Activated CD8-positive, alpha-beta memory T cell treated with anti-CD3 and anti-CD28 coated beads, Interleukin-2, amount 50 U/mL, for 1 hour (primary cell): ENCODE measurements at regions not wholly inside any gene's neighbourhood (a gene's known extent, or its start where the extent isn't known, plus 50 kb on each side); places are given as distances from the start of the nearest gene placed in this dataset.
A peak's percentile ranks its signal among the peaks of the same experiment; 100 is the strongest.

Experiments used
- DNase-seq: peaks from one replicate; pipeline ENCODE4 v3.0.0-alpha.2; 2020; ENCODE audit errors: extremely low read depth

DNA sequence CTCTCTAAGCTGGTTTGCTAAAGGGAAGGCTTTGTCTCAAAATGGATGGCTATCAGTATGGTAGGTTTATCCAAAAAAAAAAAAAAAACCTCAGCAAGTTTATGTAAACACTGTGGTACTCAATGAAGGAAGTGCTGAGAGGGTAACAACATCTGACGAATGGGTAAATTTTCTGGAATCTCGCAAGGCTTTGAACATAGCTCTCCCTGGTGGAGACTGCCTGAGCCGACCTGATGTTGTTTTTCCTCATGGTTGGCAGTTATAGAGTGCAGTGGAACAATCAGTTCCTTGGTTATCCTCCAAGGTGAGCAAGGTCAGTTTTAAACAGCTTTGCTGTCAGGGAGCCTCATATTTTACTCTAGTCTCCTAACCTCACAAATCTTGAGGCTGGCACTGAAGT lies 94.6 kb downstream of the ZPLD1 start:
- no peak for DNase-seq

- DNase-seq = no peak
These were observed 95.8 kb downstream of the ZPLD1 start for GRCh38 chr3:102530415-102531181.

- no peak for DNase-seq
These were observed 96.9 kb downstream of the ZPLD1 start for GRCh38 chr3:102531686-102532085.

- peak; percentile 1 for DNase-seq
These were observed 98.1 kb downstream of the ZPLD1 start for GRCh38 chr3:102532901-102533300.

DNA sequence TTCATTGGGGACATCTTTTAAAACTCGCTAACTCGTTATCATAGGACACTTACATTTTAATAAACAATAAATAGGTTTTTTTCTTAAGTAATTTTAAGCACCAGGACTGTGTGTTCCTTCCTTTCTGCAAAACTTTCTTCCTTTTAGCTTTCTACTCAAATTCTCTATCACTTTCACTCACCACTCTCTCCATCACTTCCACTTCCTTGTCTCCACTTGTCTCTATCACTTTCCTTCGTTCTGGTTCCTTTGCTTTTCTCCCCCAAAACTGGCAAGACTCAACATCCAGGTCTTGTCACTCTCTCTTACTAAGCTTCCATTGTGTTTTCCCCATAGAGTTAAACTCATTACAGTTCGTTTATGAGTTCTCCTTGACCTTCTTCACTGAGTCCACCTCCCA lies 99.0 kb downstream of the ZPLD1 start:
- DNase-seq = no peak

DNA sequence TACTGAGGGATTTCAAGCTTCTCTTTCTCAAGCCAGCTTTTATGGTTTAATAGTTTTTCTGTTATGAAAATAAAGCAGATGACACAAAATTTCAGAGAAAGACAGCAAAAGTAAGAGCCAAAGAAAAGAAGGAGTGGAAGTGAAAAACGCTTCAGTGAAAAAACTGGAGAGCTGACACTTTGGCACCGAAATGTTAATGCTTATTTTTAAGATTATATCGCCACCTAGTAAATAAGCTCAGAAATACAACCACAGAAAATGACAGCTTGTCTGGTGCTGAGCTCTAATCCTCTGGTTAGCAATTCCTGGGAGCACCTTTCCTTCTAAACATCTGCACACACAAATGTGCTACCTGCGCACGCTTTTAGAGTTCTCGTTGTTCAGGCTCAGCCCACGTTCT lies 101.6 kb downstream of the ZPLD1 start:
- no peak for DNase-seq

GRCh38 chr3:102537123-102537522 lies 102.3 kb downstream of the ZPLD1 start:
- no peak for DNase-seq

GRCh38 chr3:102544741-102545140 lies 109.9 kb downstream of the ZPLD1 start:
- no peak for DNase-seq

DNA sequence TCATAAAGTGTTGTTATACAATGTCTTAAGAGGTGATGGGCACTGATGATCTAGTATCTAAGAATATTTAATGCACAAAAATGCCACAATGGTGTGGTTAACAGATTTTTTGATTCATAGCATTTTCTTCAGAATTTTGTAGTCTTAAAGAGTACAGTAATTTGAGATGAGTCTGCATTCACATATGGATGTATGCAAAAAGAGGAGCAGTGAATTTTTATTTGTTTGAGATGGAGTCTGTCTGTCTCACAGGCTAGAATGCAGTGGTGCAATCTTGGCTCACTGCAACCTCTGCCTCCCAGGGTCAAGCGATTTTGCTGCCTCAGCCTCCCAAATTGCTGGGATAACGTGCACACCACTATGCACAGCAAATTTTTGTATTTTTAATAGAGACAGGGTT lies 110.5 kb downstream of the ZPLD1 start:
- no peak for DNase-seq

DNA sequence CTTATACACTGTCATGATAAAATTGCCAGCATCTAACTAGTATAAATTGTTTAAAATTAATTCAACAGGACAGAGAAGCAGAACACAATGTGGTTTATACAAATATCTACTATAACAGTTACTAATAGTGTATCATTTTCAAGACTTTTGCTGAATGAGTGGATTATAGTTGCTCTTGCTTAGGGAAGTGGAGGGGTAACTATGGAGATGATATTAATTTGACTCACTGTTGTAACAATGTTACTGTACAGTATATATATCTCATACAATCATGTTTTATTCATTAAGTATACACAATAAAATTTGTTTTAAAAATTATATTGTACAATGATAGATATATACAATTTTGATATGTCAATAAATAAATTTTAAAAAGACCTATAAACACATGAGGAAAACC lies 119.1 kb downstream of the ZPLD1 start:
- DNase-seq = no peak

- no peak for DNase-seq
These were observed 135.7 kb downstream of the ZPLD1 start for GRCh38 chr3:102570511-102570910.

- DNase-seq = no peak
These were observed 136.2 kb downstream of the ZPLD1 start for GRCh38 chr3:102571006-102571405.

GRCh38 chr3:102571720-102572384 lies 137.0 kb downstream of the ZPLD1 start:
- no peak for DNase-seq

- no peak for DNase-seq
These were observed 138.7 kb downstream of the ZPLD1 start for GRCh38 chr3:102573483-102574028.

- no peak for DNase-seq
These were observed 139.5 kb downstream of the ZPLD1 start for GRCh38 chr3:102574355-102574754.

- no peak for DNase-seq
These were observed 141.8 kb downstream of the ZPLD1 start for GRCh38 chr3:102576651-102577050.

DNA sequence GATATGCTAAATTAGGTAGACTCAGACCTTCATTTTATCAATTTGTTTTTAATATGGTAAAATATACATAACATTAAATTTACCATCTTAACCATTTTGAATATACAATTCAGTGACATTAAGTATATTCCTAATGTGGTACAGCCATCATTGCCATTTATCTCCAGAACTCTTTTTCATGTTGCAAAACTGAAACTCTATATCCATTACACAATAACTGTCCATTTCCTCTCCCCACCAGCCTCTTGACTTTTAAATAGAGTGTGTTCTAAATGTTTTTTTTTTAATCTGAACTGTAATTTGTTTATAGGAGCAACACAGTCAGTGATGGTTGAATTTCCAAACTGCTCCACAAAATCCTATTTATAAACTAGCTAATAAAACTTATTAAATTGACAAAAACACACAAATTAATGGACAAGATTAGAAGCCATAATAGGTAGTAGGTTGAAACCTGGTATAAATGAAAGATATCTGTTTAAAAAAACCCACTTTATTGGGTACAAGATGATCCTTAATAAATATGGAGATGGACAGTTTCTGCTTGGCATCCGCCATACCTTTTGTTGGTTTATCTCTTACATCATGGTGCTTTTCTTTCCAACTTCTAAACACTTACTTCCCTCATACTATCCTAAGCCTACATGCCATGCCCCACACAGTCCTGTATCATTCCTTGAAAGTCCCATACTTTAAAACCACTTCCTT lies 142.4 kb downstream of the ZPLD1 start:
- DNase-seq = no peak

DNA sequence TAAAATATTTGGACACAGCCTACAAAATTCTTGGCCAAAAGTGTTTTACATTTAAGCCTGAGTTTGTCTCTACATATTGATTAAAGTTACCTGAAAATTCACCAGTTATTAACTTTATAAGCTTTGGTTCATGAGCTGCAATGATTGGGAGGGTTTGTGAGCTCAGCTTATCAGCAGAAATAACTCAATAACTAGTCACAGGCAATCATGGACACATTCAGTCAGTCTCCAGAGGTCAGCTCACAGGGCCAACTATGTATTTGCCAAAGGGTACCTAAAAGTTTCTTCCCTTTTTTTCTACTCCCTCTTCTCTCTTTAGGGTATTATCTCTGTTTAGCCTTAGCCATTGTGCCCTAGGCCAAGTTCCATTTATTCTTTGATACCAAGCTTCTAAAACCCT lies 145.9 kb downstream of the ZPLD1 start:
- no peak for DNase-seq

DNA sequence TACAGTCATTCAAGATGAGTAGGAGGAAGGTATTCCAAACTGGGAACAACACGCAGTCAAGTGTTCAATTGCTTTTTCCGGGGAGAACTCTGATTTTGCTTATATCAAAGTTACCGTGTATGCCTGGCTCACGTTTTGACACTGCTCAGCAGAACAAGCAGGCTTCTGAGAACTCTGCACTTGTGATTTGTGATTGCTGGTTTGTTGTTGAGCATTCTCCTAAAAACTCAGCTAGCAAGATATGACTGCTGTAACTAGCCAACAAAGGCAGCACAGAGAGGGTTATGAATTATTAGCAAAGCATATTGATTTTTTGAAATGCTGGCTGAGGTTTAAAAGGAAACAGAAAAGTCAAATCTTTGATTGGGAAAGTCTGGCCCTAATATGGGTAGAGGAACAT lies 151.7 kb downstream of the ZPLD1 start:
- no peak for DNase-seq

DNA sequence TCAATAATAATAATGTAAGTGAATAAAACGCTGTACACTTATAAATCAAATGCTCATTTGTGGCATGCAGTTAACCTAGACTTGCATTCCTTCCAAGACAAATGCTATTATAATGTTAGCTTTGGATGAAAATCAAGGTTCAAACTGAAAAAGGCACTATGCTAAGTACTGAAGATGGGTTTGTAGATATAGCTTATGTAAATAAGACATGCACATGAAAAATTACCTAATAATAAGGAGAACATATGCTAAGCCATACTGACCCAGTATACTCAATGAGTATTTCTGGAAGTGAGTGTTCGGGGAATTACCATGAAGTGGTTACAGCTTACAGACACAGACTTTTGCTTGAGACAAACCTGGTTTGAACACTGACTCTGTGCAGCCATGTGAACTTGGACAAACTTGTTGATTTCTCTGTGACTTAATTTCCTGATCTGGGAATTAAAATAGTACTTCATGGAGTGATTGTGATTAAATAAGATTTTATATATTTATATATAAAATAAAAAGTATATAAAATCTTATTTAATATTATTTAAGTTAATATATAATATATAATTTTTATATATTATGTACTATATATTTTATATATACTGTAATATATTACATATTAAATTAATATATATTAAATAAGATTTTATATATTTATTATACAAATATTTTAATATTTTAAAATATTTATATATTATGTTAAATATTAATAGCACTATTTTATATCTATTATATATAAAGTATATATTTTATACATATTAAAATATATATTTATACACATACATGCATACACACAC lies 159.2 kb downstream of the ZPLD1 start:
- no peak for DNase-seq

GRCh38 chr3:102595057-102595456 lies 160.2 kb downstream of the ZPLD1 start:
- no peak for DNase-seq
